Left ventricle myocardium inferior (tissue), 1 donor: ENCODE measurements at regions not wholly inside any gene's neighbourhood (a gene's known extent, or its start where the extent isn't known, plus 50 kb on each side); places are given as distances from the start of the nearest gene placed in this dataset.
"Not testable (repeated sequence)": the region's sequence is repeated elsewhere in the genome, so short reads cannot be mapped to it uniquely, and the experiment has no call there.

Experiments used
- DNase-seq: peaks from one replicate; pipeline ENCODE4 v3.0.0-alpha.2; 2020
- H3K27ac ChIP-seq: fragments of 200-600 bp; replicated peaks from 2 replicates; pipeline ENCODE4 v1.8.0; 2021
- H3K27me3 ChIP-seq: fragments of 200-600 bp; 2 replicates; pipeline ENCODE4 v1.8.0; 2021; ENCODE audit warnings: low read depth
- H3K36me3 ChIP-seq: fragments of 200-600 bp; 2 replicates; pipeline ENCODE4 v1.8.0; 2021
- H3K4me1 ChIP-seq: fragments of 200-600 bp; 2 replicates; pipeline ENCODE4 v1.8.0; 2021
- H3K4me3 ChIP-seq: fragments of 200-600 bp; 2 replicates; pipeline ENCODE4 v1.8.0; 2021; ENCODE audit warnings: mild to moderate bottlenecking, moderate library complexity
- H3K9me3 ChIP-seq: fragments of 200-600 bp; replicated peaks from 2 replicates; pipeline ENCODE4 v1.8.0; 2021
- intact Hi-C: fragments of 100-400 bp; cut with micrococcal nuclease; formaldehyde crosslinking; loops from one replicate; pipeline ENCODE4 v1.11.0; 2022
- TF ChIP-seq, protein P1 (sequence below): fragments of 200-600 bp; IDR thresholded peaks from 2 replicates; pipeline ENCODE4 v1.8.0; 2021; ENCODE audit warnings: antibody characterized with exemption, mild to moderate bottlenecking, borderline replicate concordance
- donor health status: DM: no; HTN: yes; CAD: no; lungs with severe emphysema.

DNA sequence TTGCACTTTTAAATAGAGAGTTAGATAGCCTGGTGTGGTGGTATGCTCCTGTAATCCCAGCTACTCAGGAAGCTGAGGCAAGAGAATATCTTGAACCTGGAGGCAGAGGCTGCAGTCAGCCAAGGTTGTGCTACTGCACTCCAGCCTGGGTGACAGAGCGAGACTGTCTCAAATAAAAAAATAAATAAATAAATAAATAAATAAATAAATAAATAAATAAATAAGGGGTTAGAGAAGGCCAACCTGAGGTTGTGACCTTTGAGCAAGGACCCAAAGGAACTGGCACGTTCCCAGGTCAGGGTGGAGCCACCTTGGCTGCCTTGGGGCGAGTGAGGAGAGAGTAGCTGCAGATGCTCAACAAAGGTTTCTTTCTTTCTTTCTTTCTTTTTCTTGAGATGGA lies 65.3 kb upstream of the TENM4 start:
- no peak overlapping the region for H3K27ac ChIP-seq
- TF ChIP-seq, protein P1, sequence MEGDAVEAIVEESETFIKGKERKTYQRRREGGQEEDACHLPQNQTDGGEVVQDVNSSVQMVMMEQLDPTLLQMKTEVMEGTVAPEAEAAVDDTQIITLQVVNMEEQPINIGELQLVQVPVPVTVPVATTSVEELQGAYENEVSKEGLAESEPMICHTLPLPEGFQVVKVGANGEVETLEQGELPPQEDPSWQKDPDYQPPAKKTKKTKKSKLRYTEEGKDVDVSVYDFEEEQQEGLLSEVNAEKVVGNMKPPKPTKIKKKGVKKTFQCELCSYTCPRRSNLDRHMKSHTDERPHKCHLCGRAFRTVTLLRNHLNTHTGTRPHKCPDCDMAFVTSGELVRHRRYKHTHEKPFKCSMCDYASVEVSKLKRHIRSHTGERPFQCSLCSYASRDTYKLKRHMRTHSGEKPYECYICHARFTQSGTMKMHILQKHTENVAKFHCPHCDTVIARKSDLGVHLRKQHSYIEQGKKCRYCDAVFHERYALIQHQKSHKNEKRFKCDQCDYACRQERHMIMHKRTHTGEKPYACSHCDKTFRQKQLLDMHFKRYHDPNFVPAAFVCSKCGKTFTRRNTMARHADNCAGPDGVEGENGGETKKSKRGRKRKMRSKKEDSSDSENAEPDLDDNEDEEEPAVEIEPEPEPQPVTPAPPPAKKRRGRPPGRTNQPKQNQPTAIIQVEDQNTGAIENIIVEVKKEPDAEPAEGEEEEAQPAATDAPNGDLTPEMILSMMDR = no peak
- no peaks in the 10 kb centered on the region for H3K27me3 ChIP-seq
- peaks cover 24% of the 10 kb centered on the region for H3K4me1 ChIP-seq
- no peak for DNase-seq
- intact Hi-C loops = no loop called here
- no peaks in the 10 kb centered on the region for H3K36me3 ChIP-seq
- no peak overlapping the region for H3K4me3 ChIP-seq
- H3K9me3 ChIP-seq = no peaks in the 10 kb centered on the region

DNA sequence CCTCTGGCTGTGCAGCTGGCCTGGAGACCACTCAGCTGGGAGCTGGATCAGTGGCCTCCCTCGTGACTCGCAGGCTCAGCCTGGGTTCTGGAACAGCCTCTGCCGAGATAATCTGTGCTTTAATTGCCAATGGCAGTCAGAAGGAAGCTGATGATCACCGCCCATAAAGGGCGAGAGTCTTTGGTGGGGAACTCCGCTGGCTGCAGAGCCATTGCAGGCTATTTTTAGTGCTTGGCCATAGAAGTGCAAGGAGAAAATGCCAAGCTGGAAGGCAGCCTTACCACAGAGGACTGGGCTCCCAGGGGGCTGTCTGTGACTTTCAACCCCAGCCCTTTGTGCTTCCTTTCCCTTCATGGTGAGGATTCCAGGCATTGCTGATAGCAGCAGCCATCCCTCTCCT lies 62.2 kb upstream of the TENM4 start:
- H3K9me3 ChIP-seq = peaks cover under 1% of the 10 kb centered on the region
- peak; percentile 55 for DNase-seq
- no peaks in the 10 kb centered on the region for H3K36me3 ChIP-seq
- no peaks in the 10 kb centered on the region for H3K27me3 ChIP-seq
- peak overlapping the region; percentile 77 for H3K27ac ChIP-seq
- TF ChIP-seq, protein P1 = no peak
- peaks cover 18% of the 10 kb centered on the region for H3K4me1 ChIP-seq
- no peak overlapping the region for H3K4me3 ChIP-seq
- intact Hi-C loops = no loop called here

DNA sequence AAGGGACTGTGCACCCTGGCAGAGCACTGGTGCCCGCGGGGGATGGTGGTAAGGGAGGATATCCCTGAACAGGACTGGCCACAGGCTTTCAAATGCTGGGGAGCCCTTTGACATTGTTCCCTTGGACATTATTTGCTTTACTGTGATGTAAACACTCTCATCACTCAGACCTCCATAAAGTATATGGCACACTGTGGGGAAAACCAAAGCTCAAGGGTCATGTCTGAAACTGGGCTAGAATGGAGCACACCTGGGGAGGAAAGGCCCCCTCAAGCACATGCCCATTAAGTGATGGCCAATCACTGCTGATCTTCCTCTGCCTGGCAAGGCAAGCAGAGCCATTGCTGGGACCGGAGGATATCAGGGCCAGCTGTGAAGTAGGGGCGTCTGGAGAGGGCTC lies 60.9 kb upstream of the TENM4 start:
- Histone ChIP-seq H3K4me1 (peaks cover 15% of the 10 kb centered on the region), H3K9me3 (peaks cover 13% of the 10 kb centered on the region), H3K36me3 (no peaks in the 10 kb centered on the region), H3K27me3 (no peaks in the 10 kb centered on the region), H3K27ac (no peak overlapping the region), H3K4me3 (no peak overlapping the region)
- intact Hi-C loops = no loop called here
- TF ChIP-seq, protein P1 = no peak
- DNase-seq = no peak

DNA sequence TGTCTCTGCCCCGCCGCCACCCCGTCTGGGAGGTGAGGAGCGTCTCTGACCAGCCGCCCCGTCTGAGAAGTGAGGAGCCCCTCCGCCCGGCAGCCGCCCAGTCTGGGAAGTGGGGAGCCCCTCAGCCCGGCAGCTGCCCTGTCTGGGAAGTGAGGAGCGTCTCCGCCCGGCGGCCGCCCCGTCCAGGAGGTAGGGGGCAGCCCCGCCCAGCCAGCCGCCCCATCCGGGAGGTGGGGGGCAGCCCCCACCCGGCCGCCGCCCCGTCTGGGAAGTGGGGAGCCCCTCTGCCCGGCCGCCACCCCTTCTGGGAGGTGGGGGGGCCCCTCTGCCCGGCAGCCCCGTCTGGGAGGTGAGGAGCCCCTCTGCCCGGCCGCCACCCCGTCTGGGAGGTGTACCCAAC lies 59.1 kb upstream of the TENM4 start:
- DNase-seq, H3K27ac ChIP-seq, intact Hi-C loops: not testable (repeated sequence)

DNA sequence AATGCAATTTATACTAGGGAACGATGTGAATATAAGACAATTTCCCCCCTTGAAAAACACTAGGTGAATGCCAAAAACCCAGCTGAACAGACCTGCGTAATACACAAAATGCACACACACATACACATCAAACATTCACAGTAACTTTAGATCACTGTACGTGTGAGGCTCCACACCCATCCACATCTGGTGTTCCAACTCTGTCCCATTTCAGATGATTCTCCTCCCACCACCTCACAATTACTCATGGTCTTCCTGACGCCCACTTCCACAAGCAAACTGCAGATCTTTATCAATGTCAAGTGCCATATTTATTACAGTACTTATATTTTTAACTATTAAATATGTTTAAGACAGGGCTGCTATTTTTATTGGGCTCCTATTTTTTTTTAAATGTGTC lies 57.8 kb upstream of the TENM4 start:
- H3K4me3 ChIP-seq = no peak overlapping the region
- peaks cover 13% of the 10 kb centered on the region for H3K9me3 ChIP-seq
- no peaks in the 10 kb centered on the region for H3K36me3 ChIP-seq
- no peak for DNase-seq
- H3K4me1 ChIP-seq = peaks cover 12% of the 10 kb centered on the region
- TF ChIP-seq, protein P1 = no peak
- H3K27ac ChIP-seq = no peak overlapping the region
- intact Hi-C loops = no loop called here
- peaks cover 3% of the 10 kb centered on the region for H3K27me3 ChIP-seq

More for the DNA sequence above, 59.1 kb upstream of the TENM4 start:
- H3K4me1 ChIP-seq = peaks cover 15% of the 10 kb centered on the region
- not testable (repeated sequence) for H3K36me3 ChIP-seq, H3K27me3 ChIP-seq, H3K4me3 ChIP-seq
- peaks cover 13% of the 10 kb centered on the region for H3K9me3 ChIP-seq

DNA sequence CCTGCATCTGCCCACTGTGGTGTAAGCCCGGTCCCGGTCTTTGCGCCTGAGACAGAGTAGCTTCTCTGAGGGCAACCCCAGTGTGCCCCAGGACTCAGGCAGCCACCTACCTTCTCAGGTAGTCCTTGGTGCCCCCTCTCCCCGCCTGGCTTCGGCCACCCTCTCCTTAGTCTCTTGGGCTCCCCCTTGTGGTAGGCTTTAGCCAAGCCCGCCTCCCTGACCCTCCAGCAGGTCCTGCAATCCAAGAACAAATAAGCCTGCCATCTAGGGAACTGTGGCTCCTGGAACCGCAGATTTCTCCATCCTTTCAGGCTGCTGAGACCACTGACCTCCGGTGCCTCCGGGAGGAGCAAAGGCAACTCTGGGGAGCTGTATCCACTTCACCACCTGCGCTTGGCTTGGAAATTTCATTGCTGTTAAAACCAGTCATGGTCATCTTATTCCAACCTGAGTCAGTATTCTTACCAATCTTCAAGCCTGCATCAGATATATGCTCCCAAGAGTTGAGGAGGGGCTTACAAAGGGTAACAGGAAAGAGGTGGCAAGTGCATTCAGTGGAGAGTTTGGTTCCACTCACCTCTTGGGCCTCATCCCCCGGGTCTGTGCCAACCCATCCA lies 52.8 kb upstream of the TENM4 start:
- Histone ChIP-seq H3K4me3 (no peak overlapping the region), H3K27ac (no peak overlapping the region), H3K4me1 (no peaks in the 10 kb centered on the region), H3K36me3 (no peaks in the 10 kb centered on the region), H3K27me3 (peaks cover 4% of the 10 kb centered on the region), H3K9me3 (peaks cover 13% of the 10 kb centered on the region)
- DNase-seq = peak; percentile 59
- intact Hi-C loops = loop anchor here (5.0 kb wide), 1 partner anchor 851 kb away; no protein-coding TSS in a partner anchor
- TF ChIP-seq, protein P1 = peak; percentile 89
